ENCODE measurements at regions not wholly inside any gene's neighbourhood (a gene's known extent, or its start where the extent isn't known, plus 50 kb on each side); places are given as distances from the start of the nearest gene placed in this dataset.

GRCh38 chr10:94208315-94208714, 154.4 kb downstream of the NOC3L start:
- no peaks in the 10 kb centered on the region for H3K9me3 ChIP-seq (ENCODE audit: control insufficient read depth, insufficient read depth, low read depth, low read length)

GRCh38 chr10:94210440-94211168, 152.1 kb downstream of the NOC3L start:
- Histone ChIP-seq H3K4me1 (ENCODE audit: control insufficient read depth, insufficient read depth, low read length) (no peaks in the 10 kb centered on the region), H3K27ac (ENCODE audit: extremely low read depth, low read depth, low read length) (no peak overlapping the region), H3K4me3 (ENCODE audit: low read depth, low read length) (no peak overlapping the region), H3K9me3 (ENCODE audit: control insufficient read depth, insufficient read depth, low read depth, low read length) (no peaks in the 10 kb centered on the region), H3K36me3 (ENCODE audit: control insufficient read depth in 2 of 2, insufficient read depth in 1 of 2, low read length in 2 of 2) (no peaks in the 10 kb centered on the region)
- TF ChIP-seq ZNF184 (tag by site-specific recombination; IDR thresholded peaks at IDR 0.05) (no peak), ZNF585B (tag by site-specific recombination; IDR thresholded peaks at IDR 0.05) (no peak), KLF8 (tag by site-specific recombination; IDR thresholded peaks at IDR 0.05) (no peak), ZNF138 (tag by site-specific recombination; IDR thresholded peaks at IDR 0.05; ENCODE audit: borderline replicate concordance) (no peak), ZNF555 (tag by site-specific recombination; conservative IDR thresholded peaks at IDR 0.05) (no peak), ZNF175 (tag by site-specific recombination; IDR thresholded peaks at IDR 0.05) (no peak), ZNF792 (tag by site-specific recombination; IDR thresholded peaks at IDR 0.05) (no peak)
- POLR2A ChIA-PET: no interaction called here
- CTCF ChIA-PET: interaction anchor here (1.1 kb wide), 1 partner anchor 294 kb away, joined by 4 read pairs; no protein-coding TSS in a partner anchor

More at GRCh38 chr10:94208315-94208714, 154.4 kb downstream of the NOC3L start:
- H3K27ac ChIP-seq (ENCODE audit: extremely low read depth, low read depth, low read length): no peak overlapping the region
- ChIA-PET CTCF (no interaction called here), POLR2A (no interaction called here)
- no peaks in the 10 kb centered on the region for H3K4me1 ChIP-seq (ENCODE audit: control insufficient read depth, insufficient read depth, low read length)
- no peaks in the 10 kb centered on the region for H3K36me3 ChIP-seq (ENCODE audit: control insufficient read depth in 2 of 2, insufficient read depth in 1 of 2, low read length in 2 of 2)
- TF ChIP-seq ZBTB20 (tag by site-specific recombination; IDR thresholded peaks at IDR 0.05) (no peak), ZEB2 (tag by site-specific recombination; IDR thresholded peaks at IDR 0.05) (no peak), ZNF670 (tag by site-specific recombination; IDR thresholded peaks at IDR 0.05; ENCODE audit: low read depth) (no peak), ZXDB (tag by site-specific recombination; IDR thresholded peaks at IDR 0.05) (no peak), ZNF514 (tag by site-specific recombination; IDR thresholded peaks at IDR 0.05) (no peak), YY1 (tag by site-specific recombination; IDR thresholded peaks at IDR 0.05) (no peak), ZNF747 (tag by site-specific recombination; IDR thresholded peaks at IDR 0.05) (no peak), ZNF544 (tag by site-specific recombination; IDR thresholded peaks at IDR 0.05) (no peak), GLI2 (tag by site-specific recombination; IDR thresholded peaks at IDR 0.05; ENCODE audit: borderline replicate concordance, low read depth) (no peak)
- no peak overlapping the region for H3K4me3 ChIP-seq (ENCODE audit: low read depth, low read length)

GRCh38 chr10:94211169-94211510, 151.6 kb downstream of the NOC3L start:
- no peak overlapping the region for H3K27ac ChIP-seq (ENCODE audit: extremely low read depth, low read depth, low read length)
- POLR2A ChIA-PET: no interaction called here
- no peaks in the 10 kb centered on the region for H3K36me3 ChIP-seq (ENCODE audit: control insufficient read depth in 2 of 2, insufficient read depth in 1 of 2, low read length in 2 of 2)
- H3K4me3 ChIP-seq (ENCODE audit: low read depth, low read length): no peak overlapping the region
- H3K9me3 ChIP-seq (ENCODE audit: control insufficient read depth, insufficient read depth, low read depth, low read length): no peaks in the 10 kb centered on the region
- CTCF ChIA-PET: interaction anchor here (1.1 kb wide), 1 partner anchor 295 kb away, joined by 4 read pairs; no protein-coding TSS in a partner anchor
- no peak for TF ChIP-seq ZNF555 (tag by site-specific recombination; conservative IDR thresholded peaks at IDR 0.05)
- no peaks in the 10 kb centered on the region for H3K4me1 ChIP-seq (ENCODE audit: control insufficient read depth, insufficient read depth, low read length)

GRCh38 chr10:94213001-94213530, 149.7 kb downstream of the NOC3L start:
- H3K4me1 ChIP-seq (ENCODE audit: control insufficient read depth, insufficient read depth, low read length): no peaks in the 10 kb centered on the region
- H3K36me3 ChIP-seq (ENCODE audit: control insufficient read depth in 2 of 2, insufficient read depth in 1 of 2, low read length in 2 of 2): no peaks in the 10 kb centered on the region
- ChIA-PET CTCF (no interaction called here), POLR2A (no interaction called here)
- no peaks in the 10 kb centered on the region for H3K9me3 ChIP-seq (ENCODE audit: control insufficient read depth, insufficient read depth, low read depth, low read length)
- TF ChIP-seq ZNF558 (tag by site-specific recombination; IDR thresholded peaks at IDR 0.05) (no peak), TRIM28 (IDR thresholded peaks at IDR 0.05; ENCODE audit: borderline replicate concordance, low read length) (no peak), SCRT1 (tag by site-specific recombination; IDR thresholded peaks at IDR 0.05; ENCODE audit: borderline replicate concordance) (no peak), ZNF24 (tag by site-specific recombination; IDR thresholded peaks at IDR 0.05) (no peak), ZNF274 (IDR thresholded peaks at IDR 0.05; ENCODE audit: low read length) (no peak), ZNF274 (tag by site-specific recombination; IDR thresholded peaks at IDR 0.05; ENCODE audit: borderline replicate concordance) (no peak), ZNF639 (tag by site-specific recombination; IDR thresholded peaks at IDR 0.05) (no peak), ZNF777 (tag by site-specific recombination; IDR thresholded peaks at IDR 0.05; ENCODE audit: borderline replicate concordance) (no peak), ZNF571 (tag by site-specific recombination; IDR thresholded peaks at IDR 0.05) (no peak)
- no peak overlapping the region for H3K27ac ChIP-seq (ENCODE audit: extremely low read depth, low read depth, low read length)
- H3K4me3 ChIP-seq (ENCODE audit: low read depth, low read length): no peak overlapping the region

Data from HEK293 (cell line).